ENCODE measurements at regions not wholly inside any gene's neighbourhood (a gene's known extent, or its start where the extent isn't known, plus 50 kb on each side); places are given as distances from the start of the nearest gene placed in this dataset.

GRCh38 chr3:117645561-117646242 is 936.1 kb downstream of the TUSC7 start:
- H3K9me3 ChIP-seq (ENCODE audit: control insufficient read depth, insufficient read depth, low read length), result no peaks in the 10 kb centered on the region
- H3K27me3 ChIP-seq (ENCODE audit: control insufficient read depth, insufficient read depth, low read length), result no peaks in the 10 kb centered on the region
- no peak for DNase-seq (ENCODE audit: low read depth, low spot score)
- POLR2A ChIA-PET, result no interaction called here
- no peak for TF ChIP-seq CTCF (IDR thresholded peaks at IDR 0.05; ENCODE audit: low read depth, low read length)
- CTCF ChIA-PET, result no interaction called here
- H3K27ac ChIP-seq (ENCODE audit: low read depth, low read length), result no peak overlapping the region
- no peak overlapping the region for H3K4me3 ChIP-seq (ENCODE audit: low read depth, low read length)

GRCh38 chr3:117647435-117647834 is 937.9 kb downstream of the TUSC7 start:
- H3K27me3 ChIP-seq (ENCODE audit: control insufficient read depth, insufficient read depth, low read length), result no peaks in the 10 kb centered on the region
- CTCF ChIA-PET, result interaction anchor here (0.6 kb wide), 1 partner anchor 14 kb away, joined by 4 read pairs; no protein-coding TSS in a partner anchor
- no peak overlapping the region for H3K4me3 ChIP-seq (ENCODE audit: low read depth, low read length)
- no peak overlapping the region for H3K27ac ChIP-seq (ENCODE audit: low read depth, low read length)
- DNase-seq (ENCODE audit: low read depth, low spot score), result no peak
- no peaks in the 10 kb centered on the region for H3K9me3 ChIP-seq (ENCODE audit: control insufficient read depth, insufficient read depth, low read length)
- TF ChIP-seq CTCF (IDR thresholded peaks at IDR 0.05; ENCODE audit: low read depth, low read length), result no peak
- POLR2A ChIA-PET, result no interaction called here

GRCh38 chr3:117651246-117651645 is 941.7 kb downstream of the TUSC7 start:
- Histone ChIP-seq H3K27ac (ENCODE audit: low read depth, low read length) (no peak overlapping the region), H3K9me3 (ENCODE audit: control insufficient read depth, insufficient read depth, low read length) (no peaks in the 10 kb centered on the region), H3K27me3 (ENCODE audit: control insufficient read depth, insufficient read depth, low read length) (no peaks in the 10 kb centered on the region), H3K4me3 (ENCODE audit: low read depth, low read length) (no peak overlapping the region)
- ChIA-PET CTCF (no interaction called here), POLR2A (interaction anchor here (0.6 kb wide), 1 partner anchor 346 kb away, joined by 4 read pairs; no protein-coding TSS in a partner anchor)
- no peak for DNase-seq (ENCODE audit: low read depth, low spot score)
- no peak for TF ChIP-seq CTCF (IDR thresholded peaks at IDR 0.05; ENCODE audit: low read depth, low read length)

GRCh38 chr3:117656391-117656790 is 946.8 kb downstream of the TUSC7 start:
- H3K9me3 ChIP-seq (ENCODE audit: control insufficient read depth, insufficient read depth, low read length), result no peaks in the 10 kb centered on the region
- ChIA-PET POLR2A (no interaction called here), CTCF (no interaction called here)
- DNase-seq (ENCODE audit: low read depth, low spot score), result no peak
- H3K27me3 ChIP-seq (ENCODE audit: control insufficient read depth, insufficient read depth, low read length), result no peaks in the 10 kb centered on the region
- no peak for TF ChIP-seq CTCF (IDR thresholded peaks at IDR 0.05; ENCODE audit: low read depth, low read length)
- H3K4me3 ChIP-seq (ENCODE audit: low read depth, low read length), result no peak overlapping the region
- no peak overlapping the region for H3K27ac ChIP-seq (ENCODE audit: low read depth, low read length)

- CTCF ChIA-PET, result no interaction called here
- no peak overlapping the region for H3K27ac ChIP-seq (ENCODE audit: low read depth, low read length)
- no peaks in the 10 kb centered on the region for H3K9me3 ChIP-seq (ENCODE audit: control insufficient read depth, insufficient read depth, low read length)
- no peaks in the 10 kb centered on the region for H3K27me3 ChIP-seq (ENCODE audit: control insufficient read depth, insufficient read depth, low read length)
- H3K4me3 ChIP-seq (ENCODE audit: low read depth, low read length), result no peak overlapping the region
- no peak for DNase-seq (ENCODE audit: low read depth, low spot score)
- no peak for TF ChIP-seq CTCF (IDR thresholded peaks at IDR 0.05; ENCODE audit: low read depth, low read length)
- POLR2A ChIA-PET, result no interaction called here
Observed at GRCh38 chr3:117657278-117657677, 947.7 kb downstream of the TUSC7 start.
